Chondrocyte (in vitro differentiated cells): ENCODE measurements at regions not wholly inside any gene's neighbourhood (a gene's known extent, or its start where the extent isn't known, plus 50 kb on each side); places are given as distances from the start of the nearest gene placed in this dataset.

Experiments
- DNase-seq: peaks from one replicate; pipeline ENCODE4 v3.0.0; 2021; ENCODE audit warnings: mixed read lengths, low spot score
- H3K27ac Mint-ChIP-seq: one replicate; pipeline ENCODE4 v1.8.0; 2021; ENCODE audit warnings: mild to moderate bottlenecking, moderate library complexity, mixed read lengths; ENCODE audit not compliant: unreplicated experiment
- H3K27me3 Mint-ChIP-seq: 2 replicates; pipeline ENCODE4 v1.8.0; 2021; ENCODE audit warnings: low read depth, mixed read lengths
- H3K36me3 Mint-ChIP-seq: 2 replicates; pipeline ENCODE4 v1.8.0; 2021; ENCODE audit warnings: low read depth, mixed read lengths
- H3K4me1 Mint-ChIP-seq: 2 replicates; pipeline ENCODE4 v1.8.0; 2021; ENCODE audit warnings: low read depth, mild to moderate bottlenecking, mixed read lengths
- H3K4me3 Mint-ChIP-seq: one replicate; pipeline ENCODE4 v1.8.0; 2021; ENCODE audit warnings: mild to moderate bottlenecking, moderate library complexity, mixed read lengths; ENCODE audit not compliant: unreplicated experiment
- H3K9me3 Mint-ChIP-seq: 2 replicates; pipeline ENCODE4 v1.8.0; 2021; ENCODE audit warnings: low read depth, mixed read lengths
- TF ChIP-seq, protein P1 (sequence below): fragments of 200-600 bp; sonication (generic); IDR thresholded peaks from 2 replicates; pipeline ENCODE4 v1.5.0; 2021; ENCODE audit warnings: antibody characterized with exemption, mild to moderate bottlenecking, moderate library complexity

DNA sequence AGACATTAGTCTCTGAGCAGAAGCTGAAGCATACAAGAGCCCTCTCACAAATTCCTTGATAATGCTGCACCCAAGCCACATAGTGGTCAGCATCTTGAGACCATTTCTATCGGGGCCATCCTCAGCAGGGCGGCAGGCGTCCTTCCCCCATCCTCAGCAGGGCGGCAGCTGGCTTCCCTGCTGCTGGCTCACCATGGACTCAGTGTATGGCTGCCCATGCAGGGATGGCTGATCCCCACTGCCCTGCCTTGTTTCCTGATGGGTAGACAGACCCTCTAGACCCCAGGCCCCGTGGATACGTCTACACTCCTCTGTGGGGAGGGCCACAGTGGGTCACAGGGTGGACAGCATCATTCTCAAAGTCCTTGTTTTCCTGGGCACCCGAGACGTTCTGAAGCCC, 406.8 kb downstream of the TCERG1L start:
- peaks cover 23% of the 10 kb centered on the region for H3K9me3 Mint-ChIP-seq
- H3K27ac Mint-ChIP-seq: no peak overlapping the region
- H3K27me3 Mint-ChIP-seq: no peaks in the 10 kb centered on the region
- no peaks in the 10 kb centered on the region for H3K36me3 Mint-ChIP-seq
- H3K4me1 Mint-ChIP-seq: no peaks in the 10 kb centered on the region
- TF ChIP-seq, protein P1, sequence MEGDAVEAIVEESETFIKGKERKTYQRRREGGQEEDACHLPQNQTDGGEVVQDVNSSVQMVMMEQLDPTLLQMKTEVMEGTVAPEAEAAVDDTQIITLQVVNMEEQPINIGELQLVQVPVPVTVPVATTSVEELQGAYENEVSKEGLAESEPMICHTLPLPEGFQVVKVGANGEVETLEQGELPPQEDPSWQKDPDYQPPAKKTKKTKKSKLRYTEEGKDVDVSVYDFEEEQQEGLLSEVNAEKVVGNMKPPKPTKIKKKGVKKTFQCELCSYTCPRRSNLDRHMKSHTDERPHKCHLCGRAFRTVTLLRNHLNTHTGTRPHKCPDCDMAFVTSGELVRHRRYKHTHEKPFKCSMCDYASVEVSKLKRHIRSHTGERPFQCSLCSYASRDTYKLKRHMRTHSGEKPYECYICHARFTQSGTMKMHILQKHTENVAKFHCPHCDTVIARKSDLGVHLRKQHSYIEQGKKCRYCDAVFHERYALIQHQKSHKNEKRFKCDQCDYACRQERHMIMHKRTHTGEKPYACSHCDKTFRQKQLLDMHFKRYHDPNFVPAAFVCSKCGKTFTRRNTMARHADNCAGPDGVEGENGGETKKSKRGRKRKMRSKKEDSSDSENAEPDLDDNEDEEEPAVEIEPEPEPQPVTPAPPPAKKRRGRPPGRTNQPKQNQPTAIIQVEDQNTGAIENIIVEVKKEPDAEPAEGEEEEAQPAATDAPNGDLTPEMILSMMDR: no peak
- no peak for DNase-seq
- H3K4me3 Mint-ChIP-seq: no peak overlapping the region

DNA sequence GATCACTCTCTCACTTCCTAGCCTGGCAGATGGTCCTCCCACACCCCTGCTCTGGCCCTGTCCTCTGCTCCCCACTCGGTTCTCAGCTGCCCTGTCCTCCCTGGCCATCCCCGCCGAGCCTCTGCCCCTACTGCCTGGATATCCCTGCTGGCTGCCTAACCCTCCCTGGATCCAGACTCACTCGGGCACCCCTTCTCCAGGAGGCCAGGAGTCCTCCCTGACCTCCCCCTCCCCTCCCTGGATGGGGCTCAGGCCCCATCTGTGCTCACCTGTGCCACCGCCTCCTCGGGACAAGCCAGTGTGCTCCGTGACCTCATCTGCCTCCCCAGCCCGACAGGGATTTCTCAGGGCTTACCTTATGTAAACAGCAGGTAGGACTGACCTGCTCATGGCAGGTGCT, 406.1 kb downstream of the TCERG1L start:
- TF ChIP-seq, protein P1: no peak
- no peaks in the 10 kb centered on the region for H3K27me3 Mint-ChIP-seq

DNA sequence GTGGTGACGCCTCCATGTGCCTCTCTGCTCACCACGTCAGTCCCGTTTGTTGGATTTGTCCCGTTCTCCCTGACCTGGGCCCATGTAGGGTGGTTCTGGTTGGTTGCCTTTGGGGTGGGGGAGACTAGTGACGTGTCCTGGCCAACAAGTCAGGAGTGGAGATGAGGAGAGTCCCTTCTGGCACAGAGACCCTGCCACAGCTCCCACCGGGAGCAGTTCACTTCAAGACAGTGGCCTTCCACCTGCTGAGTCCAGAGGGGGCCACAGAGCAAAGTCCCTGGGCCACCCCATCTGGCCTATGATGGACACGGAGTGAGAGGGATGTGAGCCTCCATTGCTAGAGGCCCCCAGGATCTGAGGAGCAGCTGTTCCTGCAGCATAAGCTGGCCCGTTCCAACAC, 405.6 kb downstream of the TCERG1L start:
- no peak overlapping the region for H3K4me3 Mint-ChIP-seq
- H3K27ac Mint-ChIP-seq: no peak overlapping the region
- H3K9me3 Mint-ChIP-seq: peaks cover 29% of the 10 kb centered on the region
- H3K36me3 Mint-ChIP-seq: no peaks in the 10 kb centered on the region
- no peak for DNase-seq
- TF ChIP-seq, protein P1: no peak
- no peaks in the 10 kb centered on the region for H3K4me1 Mint-ChIP-seq
- no peaks in the 10 kb centered on the region for H3K27me3 Mint-ChIP-seq

More for the DNA sequence above, 406.1 kb downstream of the TCERG1L start:
- no peak for DNase-seq
- H3K4me1 Mint-ChIP-seq: no peaks in the 10 kb centered on the region
- H3K4me3 Mint-ChIP-seq: no peak overlapping the region
- peaks cover 27% of the 10 kb centered on the region for H3K9me3 Mint-ChIP-seq
- no peaks in the 10 kb centered on the region for H3K36me3 Mint-ChIP-seq
- no peak overlapping the region for H3K27ac Mint-ChIP-seq

DNA sequence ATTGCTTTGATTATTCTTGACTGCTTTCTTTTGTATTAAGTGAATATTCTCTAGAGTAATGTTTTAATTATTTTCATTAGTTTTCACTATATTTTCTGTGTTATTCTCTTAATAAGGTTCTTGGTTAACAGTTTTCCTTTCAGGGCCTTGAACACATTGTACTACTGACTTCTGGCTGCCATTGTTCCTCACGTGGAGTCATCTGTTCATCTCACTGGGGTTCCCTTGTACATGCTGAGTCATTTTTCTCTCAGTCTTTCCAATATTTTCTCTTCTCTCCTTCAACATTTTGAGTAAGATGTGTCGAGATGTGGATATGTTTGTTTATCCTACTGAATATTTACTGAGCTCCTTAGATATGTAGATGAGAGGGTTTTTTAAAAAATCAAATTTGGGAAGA, 400.7 kb downstream of the TCERG1L start:
- Mint-ChIP-seq H3K27ac (no peak overlapping the region), H3K27me3 (no peaks in the 10 kb centered on the region), H3K4me1 (no peaks in the 10 kb centered on the region), H3K36me3 (no peaks in the 10 kb centered on the region), H3K4me3 (no peak overlapping the region), H3K9me3 (peaks cover 59% of the 10 kb centered on the region)
- TF ChIP-seq, protein P1: no peak
- no peak for DNase-seq

DNA sequence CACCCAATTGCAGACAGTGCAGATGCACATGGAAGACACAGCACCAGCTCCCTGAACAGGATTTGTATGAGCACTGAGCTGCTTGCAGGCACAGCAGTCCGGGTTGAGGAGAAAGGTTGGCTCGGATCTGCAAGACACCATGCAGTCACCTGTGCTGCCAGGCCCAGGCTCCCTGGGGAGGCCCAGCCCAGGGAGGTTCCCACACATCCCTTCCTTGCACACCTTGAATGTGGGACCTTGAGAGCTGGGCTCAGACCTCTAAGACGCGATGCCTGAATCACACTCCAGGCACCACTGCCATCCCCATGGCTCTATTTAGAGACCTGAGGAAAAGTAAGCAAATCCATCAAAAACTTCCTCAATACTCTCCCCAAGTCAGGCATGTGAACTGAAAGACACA, 397.7 kb downstream of the TCERG1L start:
- no peaks in the 10 kb centered on the region for H3K4me1 Mint-ChIP-seq
- H3K9me3 Mint-ChIP-seq: peaks cover 63% of the 10 kb centered on the region
- TF ChIP-seq, protein P1: no peak
- H3K36me3 Mint-ChIP-seq: no peaks in the 10 kb centered on the region
- no peak for DNase-seq
- no peaks in the 10 kb centered on the region for H3K27me3 Mint-ChIP-seq
- no peak overlapping the region for H3K4me3 Mint-ChIP-seq
- H3K27ac Mint-ChIP-seq: no peak overlapping the region
